GM23338 (cell line): ENCODE measurements at regions not wholly inside any gene's neighbourhood (a gene's known extent, or its start where the extent isn't known, plus 50 kb on each side); places are given as distances from the start of the nearest gene placed in this dataset.

Experiments used
- ATAC-seq: fragments of 200-7000 bp; cut with Tn5 transposase; 3 replicates; pipeline ENCODE4 v1.9.1; 2020
- DNase-seq: peaks from one replicate; pipeline ENCODE4 v3.0.0-alpha.2; 2015; ENCODE audit warnings: low spot score
- H2AFZ ChIP-seq: fragments of 200-600 bp; sonication (generic); 2 replicates; pipeline ENCODE4 v1.8.0; 2016; ENCODE audit warnings: antibody characterized with exemption, mild to moderate bottlenecking, moderate library complexity
- H3F3A ChIP-seq: fragments of 200-600 bp; sonication (generic); replicated peaks from 2 replicates; pipeline ENCODE4 v1.8.0; 2017; ENCODE audit warnings: antibody characterized with exemption, mixed run types, low read depth
- H3K27ac ChIP-seq: fragments of 200-600 bp; sonication (generic); 2 replicates; pipeline ENCODE4 v1.6.1; 2016; ENCODE audit warnings: low read depth
- H3K27me3 ChIP-seq: fragments of 200-600 bp; sonication (generic); 2 replicates; pipeline ENCODE4 v1.8.0; 2016; ENCODE audit warnings: mild to moderate bottlenecking, mixed run types, moderate library complexity; ENCODE audit not compliant: insufficient read depth
- H3K36me3 ChIP-seq: fragments of 200-600 bp; sonication (generic); 2 replicates; pipeline ENCODE4 v1.8.0; 2016; ENCODE audit warnings: mild to moderate bottlenecking; ENCODE audit not compliant: insufficient read depth
- H3K4me1 ChIP-seq: fragments of 200-600 bp; sonication (generic); 2 replicates; pipeline ENCODE4 v1.8.0; 2016; ENCODE audit warnings: mild to moderate bottlenecking, moderate library complexity; ENCODE audit not compliant: insufficient read depth
- H3K4me2 ChIP-seq: fragments of 200-600 bp; sonication (generic); 2 replicates; pipeline ENCODE4 v1.7.1; 2017; ENCODE audit warnings: mixed run types
- H3K4me3 ChIP-seq: fragments of 200-600 bp; sonication (generic); 2 replicates; pipeline ENCODE4 v1.6.1; 2016; ENCODE audit warnings: mixed run types
- H3K79me2 ChIP-seq: fragments of 200-600 bp; sonication (generic); replicated peaks from 2 replicates; pipeline ENCODE4 v1.8.0; 2017; ENCODE audit warnings: mild to moderate bottlenecking; ENCODE audit not compliant: insufficient read depth
- H3K9me2 ChIP-seq: fragments of 200-600 bp; sonication (generic); 2 replicates; pipeline ENCODE4 v1.8.0; 2017; ENCODE audit not compliant: insufficient read depth
- H4K20me1 ChIP-seq: fragments of 200-600 bp; sonication (generic); replicated peaks from 2 replicates; pipeline ENCODE4 v1.8.0; 2017; ENCODE audit warnings: mild to moderate bottlenecking; ENCODE audit not compliant: insufficient read depth
- H3K27ac Mint-ChIP-seq: 2 replicates; pipeline ENCODE4 v1.8.0; 2020; ENCODE audit warnings: inconsistent platforms, mild to moderate bottlenecking, moderate library complexity, mixed read lengths
- H3K27me3 Mint-ChIP-seq: 3 replicates; pipeline ENCODE4 v1.8.0; 2022; ENCODE audit warnings: low read depth, mild to moderate bottlenecking, moderate library complexity, mixed read lengths, inconsistent platforms; ENCODE audit not compliant: insufficient read depth, poor library complexity
- H3K36me3 Mint-ChIP-seq: 3 replicates; pipeline ENCODE4 v1.8.0; 2021; ENCODE audit warnings: low read depth, mild to moderate bottlenecking, inconsistent platforms, moderate library complexity, mixed read lengths
- H3K4me1 Mint-ChIP-seq: 3 replicates; pipeline ENCODE4 v1.8.0; 2020; ENCODE audit warnings: mild to moderate bottlenecking, inconsistent platforms, mixed read lengths
- H3K4me3 Mint-ChIP-seq: 3 replicates; pipeline ENCODE4 v1.8.0; 2021; ENCODE audit warnings: moderate library complexity, mild to moderate bottlenecking, inconsistent platforms, mixed read lengths
- H3K9me3 Mint-ChIP-seq: 3 replicates; pipeline ENCODE4 v1.8.0; 2020; ENCODE audit warnings: moderate library complexity, mild to moderate bottlenecking, inconsistent platforms, mixed read lengths
- CREB1 ChIP-seq: fragments of 250-450 bp; sonication (Bioruptor Pico); IDR thresholded peaks from 2 replicates; pipeline ENCODE4 v1.5.0; 2020; ENCODE audit warnings: low read depth, mild to moderate bottlenecking, moderate library complexity
- EZH2 ChIP-seq: fragments of 200-600 bp; sonication (generic); IDR thresholded peaks from one replicate; pipeline ENCODE4 v1.8.0; 2017; ENCODE audit warnings: antibody characterized with exemption, mild to moderate bottlenecking, low read depth; ENCODE audit not compliant: unreplicated experiment
- EZH2phosphoT487 ChIP-seq: fragments of 200-600 bp; sonication (generic); IDR thresholded peaks from one replicate; pipeline ENCODE4 v1.8.1; 2018; ENCODE audit warnings: antibody characterized with exemption; ENCODE audit not compliant: unreplicated experiment
- JUNB ChIP-seq: IDR thresholded peaks from one replicate; pipeline ENCODE4 v1.6.1; 2016; ENCODE audit warnings: antibody characterized with exemption; ENCODE audit not compliant: unreplicated experiment
- NANOG ChIP-seq: IDR thresholded peaks from 2 replicates; pipeline ENCODE4 v1.6.1; 2016; ENCODE audit warnings: antibody characterized with exemption, borderline replicate concordance
- POLR2AphosphoS5 ChIP-seq: IDR thresholded peaks from 2 replicates; pipeline ENCODE4 v1.6.1; 2016; ENCODE audit warnings: antibody characterized with exemption, low read depth
- STAT1 ChIP-seq: IDR thresholded peaks from one replicate; pipeline ENCODE4 v1.6.1; 2016; ENCODE audit warnings: antibody characterized with exemption; ENCODE audit not compliant: unreplicated experiment
- ZNF114 ChIP-seq: fragments of 250-450 bp; sonication (Bioruptor Pico); IDR thresholded peaks from 2 replicates; pipeline ENCODE4 v1.5.0; 2020; ENCODE audit warnings: mild to moderate bottlenecking, moderate library complexity
- ZNF331 ChIP-seq: fragments of 250-450 bp; sonication (Bioruptor Pico); IDR thresholded peaks from 2 replicates; pipeline ENCODE4 v1.5.0; 2020; ENCODE audit warnings: low read depth, mild to moderate bottlenecking, moderate library complexity
- TF ChIP-seq, protein P1 (sequence below): IDR thresholded peaks from one replicate; pipeline ENCODE4 v1.6.1; 2018; ENCODE audit warnings: antibody characterized with exemption; ENCODE audit not compliant: unreplicated experiment
- TF ChIP-seq, protein P2 (sequence below), 2 experiments: fragments of 200-600 bp in 1 of 2; sonication (generic) in 1 of 2; conservative IDR thresholded peaks; 2 replicates each; pipeline versions ENCODE4 v1.5.1 to v1.6.1; 2016 to 2017; ENCODE audit warnings: antibody characterized with exemption in 2 of 2, low read depth in 2 of 2, mild to moderate bottlenecking in 2 of 2, moderate library complexity in 1 of 2
- TF ChIP-seq, protein P3 (sequence below): fragments of 250-450 bp; sonication (Bioruptor Pico); IDR thresholded peaks from 2 replicates; pipeline ENCODE4 v1.5.0; 2020; ENCODE audit warnings: mild to moderate bottlenecking, moderate library complexity

DNA sequence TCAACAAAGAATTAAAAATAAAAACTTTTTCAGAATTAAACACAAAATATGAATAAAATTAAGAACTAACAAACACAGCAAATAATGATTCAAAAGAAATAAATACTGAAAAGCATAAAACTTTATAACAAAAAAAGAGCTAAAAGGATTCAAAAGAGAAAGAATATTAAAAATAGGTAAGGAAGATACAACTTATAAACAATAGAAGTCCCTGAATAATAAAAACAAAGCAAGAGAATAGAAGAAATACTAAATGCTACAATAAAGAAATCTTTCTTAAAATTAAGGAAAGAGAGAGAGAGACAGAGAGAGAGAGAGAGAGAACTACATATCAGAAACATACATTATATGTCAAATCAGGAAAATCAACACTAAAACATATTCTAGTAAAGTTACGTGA, 619.9 kb upstream of the SLIT2 start:
- DNase-seq (no peak), ATAC-seq (no peak)
- Histone ChIP-seq H3K36me3 (no peaks in the 10 kb centered on the region), H4K20me1 (no peaks in the 10 kb centered on the region), H3K4me3 (no peak overlapping the region), H3K27me3 (no peaks in the 10 kb centered on the region), H3K4me2 (no peak overlapping the region), H3K27ac (no peak overlapping the region), H3F3A (no peaks in the 10 kb centered on the region), H3K9me2 (no peaks in the 10 kb centered on the region), H3K4me1 (no peaks in the 10 kb centered on the region), H3K79me2 (no peaks in the 10 kb centered on the region), H2AFZ (no peak overlapping the region)
- TF ChIP-seq JUNB (no peak), ZNF331 (CRISPR knock-in tag) (no peak), STAT1 (no peak)
- no peak overlapping the region for H3K27ac Mint-ChIP-seq
- H3K4me3 Mint-ChIP-seq = no peak overlapping the region
- H3K27me3 Mint-ChIP-seq = no peaks in the 10 kb centered on the region
- no peaks in the 10 kb centered on the region for H3K4me1 Mint-ChIP-seq
- peaks cover 4% of the 10 kb centered on the region; the same call in 2 of the 3 replicates for H3K36me3 Mint-ChIP-seq
- peaks cover 23% of the 10 kb centered on the region for H3K9me3 Mint-ChIP-seq

DNA sequence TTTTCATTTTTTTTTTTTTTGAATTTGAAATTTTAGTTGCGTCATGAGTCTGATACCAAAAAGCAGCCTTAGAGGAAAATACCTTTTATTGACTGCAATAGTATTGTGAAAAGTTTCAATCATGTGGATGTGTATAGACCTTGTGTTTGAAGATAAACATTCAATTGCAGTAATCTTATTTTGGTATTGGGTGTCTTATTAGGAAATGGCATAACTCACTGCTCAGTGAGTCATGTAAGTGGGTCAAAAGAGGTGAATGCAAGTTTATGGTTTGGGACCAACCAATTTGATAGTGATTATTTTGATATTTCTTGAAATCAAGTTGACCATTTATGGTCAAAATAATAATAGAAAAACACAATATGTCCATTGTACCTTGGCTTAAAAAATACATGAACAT, 627.8 kb upstream of the SLIT2 start:
- Histone ChIP-seq H3K27ac (no peak overlapping the region), H3K9me2 (peaks cover 3% of the 10 kb centered on the region; the same call in 1 of the 2 replicates), H4K20me1 (no peaks in the 10 kb centered on the region), H2AFZ (no peak overlapping the region), H3K4me1 (no peaks in the 10 kb centered on the region), H3F3A (no peaks in the 10 kb centered on the region), H3K27me3 (no peaks in the 10 kb centered on the region), H3K79me2 (no peaks in the 10 kb centered on the region), H3K4me3 (no peak overlapping the region), H3K36me3 (no peaks in the 10 kb centered on the region), H3K4me2 (no peak overlapping the region)
- Mint-ChIP-seq H3K36me3 (no peaks in the 10 kb centered on the region), H3K27me3 (no peaks in the 10 kb centered on the region), H3K4me3 (no peak overlapping the region), H3K9me3 (peaks cover 5% of the 10 kb centered on the region; the same call in 2 of the 3 replicates), H3K4me1 (no peaks in the 10 kb centered on the region), H3K27ac (no peak overlapping the region)
- ATAC-seq = no peak
- TF ChIP-seq POLR2AphosphoS5 = no peak
- TF ChIP-seq ZNF331 (CRISPR knock-in tag) = no peak
- TF ChIP-seq, protein P1, sequence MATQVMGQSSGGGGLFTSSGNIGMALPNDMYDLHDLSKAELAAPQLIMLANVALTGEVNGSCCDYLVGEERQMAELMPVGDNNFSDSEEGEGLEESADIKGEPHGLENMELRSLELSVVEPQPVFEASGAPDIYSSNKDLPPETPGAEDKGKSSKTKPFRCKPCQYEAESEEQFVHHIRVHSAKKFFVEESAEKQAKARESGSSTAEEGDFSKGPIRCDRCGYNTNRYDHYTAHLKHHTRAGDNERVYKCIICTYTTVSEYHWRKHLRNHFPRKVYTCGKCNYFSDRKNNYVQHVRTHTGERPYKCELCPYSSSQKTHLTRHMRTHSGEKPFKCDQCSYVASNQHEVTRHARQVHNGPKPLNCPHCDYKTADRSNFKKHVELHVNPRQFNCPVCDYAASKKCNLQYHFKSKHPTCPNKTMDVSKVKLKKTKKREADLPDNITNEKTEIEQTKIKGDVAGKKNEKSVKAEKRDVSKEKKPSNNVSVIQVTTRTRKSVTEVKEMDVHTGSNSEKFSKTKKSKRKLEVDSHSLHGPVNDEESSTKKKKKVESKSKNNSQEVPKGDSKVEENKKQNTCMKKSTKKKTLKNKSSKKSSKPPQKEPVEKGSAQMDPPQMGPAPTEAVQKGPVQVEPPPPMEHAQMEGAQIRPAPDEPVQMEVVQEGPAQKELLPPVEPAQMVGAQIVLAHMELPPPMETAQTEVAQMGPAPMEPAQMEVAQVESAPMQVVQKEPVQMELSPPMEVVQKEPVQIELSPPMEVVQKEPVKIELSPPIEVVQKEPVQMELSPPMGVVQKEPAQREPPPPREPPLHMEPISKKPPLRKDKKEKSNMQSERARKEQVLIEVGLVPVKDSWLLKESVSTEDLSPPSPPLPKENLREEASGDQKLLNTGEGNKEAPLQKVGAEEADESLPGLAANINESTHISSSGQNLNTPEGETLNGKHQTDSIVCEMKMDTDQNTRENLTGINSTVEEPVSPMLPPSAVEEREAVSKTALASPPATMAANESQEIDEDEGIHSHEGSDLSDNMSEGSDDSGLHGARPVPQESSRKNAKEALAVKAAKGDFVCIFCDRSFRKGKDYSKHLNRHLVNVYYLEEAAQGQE = no peak
- no peak for TF ChIP-seq JUNB
- no peak for TF ChIP-seq NANOG
- TF ChIP-seq, protein P2, sequence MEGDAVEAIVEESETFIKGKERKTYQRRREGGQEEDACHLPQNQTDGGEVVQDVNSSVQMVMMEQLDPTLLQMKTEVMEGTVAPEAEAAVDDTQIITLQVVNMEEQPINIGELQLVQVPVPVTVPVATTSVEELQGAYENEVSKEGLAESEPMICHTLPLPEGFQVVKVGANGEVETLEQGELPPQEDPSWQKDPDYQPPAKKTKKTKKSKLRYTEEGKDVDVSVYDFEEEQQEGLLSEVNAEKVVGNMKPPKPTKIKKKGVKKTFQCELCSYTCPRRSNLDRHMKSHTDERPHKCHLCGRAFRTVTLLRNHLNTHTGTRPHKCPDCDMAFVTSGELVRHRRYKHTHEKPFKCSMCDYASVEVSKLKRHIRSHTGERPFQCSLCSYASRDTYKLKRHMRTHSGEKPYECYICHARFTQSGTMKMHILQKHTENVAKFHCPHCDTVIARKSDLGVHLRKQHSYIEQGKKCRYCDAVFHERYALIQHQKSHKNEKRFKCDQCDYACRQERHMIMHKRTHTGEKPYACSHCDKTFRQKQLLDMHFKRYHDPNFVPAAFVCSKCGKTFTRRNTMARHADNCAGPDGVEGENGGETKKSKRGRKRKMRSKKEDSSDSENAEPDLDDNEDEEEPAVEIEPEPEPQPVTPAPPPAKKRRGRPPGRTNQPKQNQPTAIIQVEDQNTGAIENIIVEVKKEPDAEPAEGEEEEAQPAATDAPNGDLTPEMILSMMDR (conservative IDR thresholded peaks at IDR 0.05; ENCODE audit: low read depth in 2 of 2) = no peak
- TF ChIP-seq CREB1 = no peak
- TF ChIP-seq EZH2phosphoT487 = no peak
- TF ChIP-seq, protein P3, sequence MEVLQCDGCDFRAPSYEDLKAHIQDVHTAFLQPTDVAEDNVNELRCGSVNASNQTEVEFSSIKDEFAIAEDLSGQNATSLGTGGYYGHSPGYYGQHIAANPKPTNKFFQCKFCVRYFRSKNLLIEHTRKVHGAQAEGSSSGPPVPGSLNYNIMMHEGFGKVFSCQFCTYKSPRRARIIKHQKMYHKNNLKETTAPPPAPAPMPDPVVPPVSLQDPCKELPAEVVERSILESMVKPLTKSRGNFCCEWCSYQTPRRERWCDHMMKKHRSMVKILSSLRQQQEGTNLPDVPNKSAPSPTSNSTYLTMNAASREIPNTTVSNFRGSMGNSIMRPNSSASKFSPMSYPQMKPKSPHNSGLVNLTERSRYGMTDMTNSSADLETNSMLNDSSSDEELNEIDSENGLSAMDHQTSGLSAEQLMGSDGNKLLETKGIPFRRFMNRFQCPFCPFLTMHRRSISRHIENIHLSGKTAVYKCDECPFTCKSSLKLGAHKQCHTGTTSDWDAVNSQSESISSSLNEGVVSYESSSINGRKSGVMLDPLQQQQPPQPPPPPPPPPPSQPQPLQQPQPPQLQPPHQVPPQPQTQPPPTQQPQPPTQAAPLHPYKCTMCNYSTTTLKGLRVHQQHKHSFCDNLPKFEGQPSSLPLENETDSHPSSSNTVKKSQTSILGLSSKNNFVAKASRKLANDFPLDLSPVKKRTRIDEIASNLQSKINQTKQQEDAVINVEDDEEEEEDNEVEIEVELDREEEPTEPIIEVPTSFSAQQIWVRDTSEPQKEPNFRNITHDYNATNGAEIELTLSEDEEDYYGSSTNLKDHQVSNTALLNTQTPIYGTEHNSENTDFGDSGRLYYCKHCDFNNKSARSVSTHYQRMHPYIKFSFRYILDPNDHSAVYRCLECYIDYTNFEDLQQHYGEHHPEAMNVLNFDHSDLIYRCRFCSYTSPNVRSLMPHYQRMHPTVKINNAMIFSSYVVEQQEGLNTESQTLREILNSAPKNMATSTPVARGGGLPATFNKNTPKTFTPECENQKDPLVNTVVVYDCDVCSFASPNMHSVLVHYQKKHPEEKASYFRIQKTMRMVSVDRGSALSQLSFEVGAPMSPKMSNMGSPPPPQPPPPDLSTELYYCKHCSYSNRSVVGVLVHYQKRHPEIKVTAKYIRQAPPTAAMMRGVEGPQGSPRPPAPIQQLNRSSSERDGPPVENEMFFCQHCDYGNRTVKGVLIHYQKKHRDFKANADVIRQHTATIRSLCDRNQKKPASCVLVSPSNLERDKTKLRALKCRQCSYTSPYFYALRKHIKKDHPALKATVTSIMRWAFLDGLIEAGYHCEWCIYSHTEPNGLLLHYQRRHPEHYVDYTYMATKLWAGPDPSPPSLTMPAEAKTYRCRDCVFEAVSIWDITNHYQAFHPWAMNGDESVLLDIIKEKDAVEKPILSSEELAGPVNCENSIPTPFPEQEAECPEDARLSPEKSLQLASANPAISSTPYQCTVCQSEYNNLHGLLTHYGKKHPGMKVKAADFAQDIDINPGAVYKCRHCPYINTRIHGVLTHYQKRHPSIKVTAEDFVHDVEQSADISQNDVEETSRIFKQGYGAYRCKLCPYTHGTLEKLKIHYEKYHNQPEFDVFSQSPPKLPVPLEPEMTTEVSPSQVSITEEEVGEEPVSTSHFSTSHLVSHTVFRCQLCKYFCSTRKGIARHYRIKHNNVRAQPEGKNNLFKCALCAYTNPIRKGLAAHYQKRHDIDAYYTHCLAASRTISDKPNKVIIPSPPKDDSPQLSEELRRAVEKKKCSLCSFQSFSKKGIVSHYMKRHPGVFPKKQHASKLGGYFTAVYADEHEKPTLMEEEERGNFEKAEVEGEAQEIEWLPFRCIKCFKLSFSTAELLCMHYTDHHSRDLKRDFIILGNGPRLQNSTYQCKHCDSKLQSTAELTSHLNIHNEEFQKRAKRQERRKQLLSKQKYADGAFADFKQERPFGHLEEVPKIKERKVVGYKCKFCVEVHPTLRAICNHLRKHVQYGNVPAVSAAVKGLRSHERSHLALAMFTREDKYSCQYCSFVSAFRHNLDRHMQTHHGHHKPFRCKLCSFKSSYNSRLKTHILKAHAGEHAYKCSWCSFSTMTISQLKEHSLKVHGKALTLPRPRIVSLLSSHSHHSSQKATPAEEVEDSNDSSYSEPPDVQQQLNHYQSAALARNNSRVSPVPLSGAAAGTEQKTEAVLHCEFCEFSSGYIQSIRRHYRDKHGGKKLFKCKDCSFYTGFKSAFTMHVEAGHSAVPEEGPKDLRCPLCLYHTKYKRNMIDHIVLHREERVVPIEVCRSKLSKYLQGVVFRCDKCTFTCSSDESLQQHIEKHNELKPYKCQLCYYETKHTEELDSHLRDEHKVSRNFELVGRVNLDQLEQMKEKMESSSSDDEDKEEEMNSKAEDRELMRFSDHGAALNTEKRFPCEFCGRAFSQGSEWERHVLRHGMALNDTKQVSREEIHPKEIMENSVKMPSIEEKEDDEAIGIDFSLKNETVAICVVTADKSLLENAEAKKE (CRISPR knock-in tag) = no peak
- no peak for TF ChIP-seq ZNF114
- TF ChIP-seq EZH2 = no peak
- TF ChIP-seq STAT1 = no peak
- no peak for DNase-seq
